NB4 (cell line): ENCODE measurements at regions not wholly inside any gene's neighbourhood (a gene's known extent, or its start where the extent isn't known, plus 50 kb on each side); places are given as distances from the start of the nearest gene placed in this dataset.

ENCODE experiments used
- DNase-seq: peaks from one replicate; pipeline ENCODE4 v3.0.0; 2010; ENCODE audit warnings: low read depth
- H3K4me3 ChIP-seq: one replicate; pipeline ENCODE4 v1.5.1; 2011; ENCODE audit warnings: mild to moderate bottlenecking, low read depth, low read length, moderate library complexity
- MYC ChIP-seq: IDR thresholded peaks from 2 replicates; pipeline ENCODE4 v1.6.1; 2011; ENCODE audit warnings: low read depth, low read length
- POLR2A ChIP-seq: IDR thresholded peaks from 2 replicates; pipeline ENCODE4 v1.6.1; 2011; ENCODE audit warnings: mild to moderate bottlenecking; ENCODE audit not compliant: insufficient read length; ENCODE audit errors: extremely low read depth
- TF ChIP-seq, protein P1 (sequence below): IDR thresholded peaks from 2 replicates; pipeline ENCODE4 v1.6.1; 2011; ENCODE audit warnings: low read depth, low read length
- TF ChIP-seq, protein P2 (sequence below): IDR thresholded peaks from one replicate; pipeline ENCODE4 v1.5.1; 2012; ENCODE audit warnings: low read depth, low read length

DNA sequence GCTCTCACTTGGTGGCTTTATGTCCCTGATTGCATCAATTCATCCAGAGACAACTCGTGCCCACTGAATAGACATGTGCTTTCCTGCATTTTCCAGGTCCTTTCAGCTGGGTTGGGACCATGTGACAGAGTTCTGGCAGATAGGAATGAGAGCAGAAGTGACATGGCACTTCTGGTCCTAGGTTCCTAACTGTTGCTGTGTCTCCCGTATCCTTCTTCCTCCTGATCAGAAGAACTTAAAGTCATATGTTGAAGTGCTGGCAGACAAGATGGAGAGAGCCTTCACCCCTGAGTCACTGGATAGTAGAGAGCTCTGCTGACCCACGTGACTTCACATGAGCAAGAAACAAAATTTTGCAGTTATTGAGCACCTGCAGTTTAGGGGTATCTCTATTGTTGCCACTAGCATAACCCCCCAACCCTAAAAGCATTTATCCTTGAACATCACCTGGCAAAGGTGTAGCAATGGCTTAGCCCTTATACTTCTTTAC lies 80.0 kb downstream of the NREP start:
- no peak overlapping the region for H3K4me3 ChIP-seq
- TF ChIP-seq, protein P1, sequence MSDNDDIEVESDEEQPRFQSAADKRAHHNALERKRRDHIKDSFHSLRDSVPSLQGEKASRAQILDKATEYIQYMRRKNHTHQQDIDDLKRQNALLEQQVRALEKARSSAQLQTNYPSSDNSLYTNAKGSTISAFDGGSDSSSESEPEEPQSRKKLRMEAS = no peak
- TF ChIP-seq, protein P2, sequence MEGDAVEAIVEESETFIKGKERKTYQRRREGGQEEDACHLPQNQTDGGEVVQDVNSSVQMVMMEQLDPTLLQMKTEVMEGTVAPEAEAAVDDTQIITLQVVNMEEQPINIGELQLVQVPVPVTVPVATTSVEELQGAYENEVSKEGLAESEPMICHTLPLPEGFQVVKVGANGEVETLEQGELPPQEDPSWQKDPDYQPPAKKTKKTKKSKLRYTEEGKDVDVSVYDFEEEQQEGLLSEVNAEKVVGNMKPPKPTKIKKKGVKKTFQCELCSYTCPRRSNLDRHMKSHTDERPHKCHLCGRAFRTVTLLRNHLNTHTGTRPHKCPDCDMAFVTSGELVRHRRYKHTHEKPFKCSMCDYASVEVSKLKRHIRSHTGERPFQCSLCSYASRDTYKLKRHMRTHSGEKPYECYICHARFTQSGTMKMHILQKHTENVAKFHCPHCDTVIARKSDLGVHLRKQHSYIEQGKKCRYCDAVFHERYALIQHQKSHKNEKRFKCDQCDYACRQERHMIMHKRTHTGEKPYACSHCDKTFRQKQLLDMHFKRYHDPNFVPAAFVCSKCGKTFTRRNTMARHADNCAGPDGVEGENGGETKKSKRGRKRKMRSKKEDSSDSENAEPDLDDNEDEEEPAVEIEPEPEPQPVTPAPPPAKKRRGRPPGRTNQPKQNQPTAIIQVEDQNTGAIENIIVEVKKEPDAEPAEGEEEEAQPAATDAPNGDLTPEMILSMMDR = no peak
- TF ChIP-seq POLR2A = no peak
- no peak for TF ChIP-seq MYC
- DNase-seq = no peak

DNA sequence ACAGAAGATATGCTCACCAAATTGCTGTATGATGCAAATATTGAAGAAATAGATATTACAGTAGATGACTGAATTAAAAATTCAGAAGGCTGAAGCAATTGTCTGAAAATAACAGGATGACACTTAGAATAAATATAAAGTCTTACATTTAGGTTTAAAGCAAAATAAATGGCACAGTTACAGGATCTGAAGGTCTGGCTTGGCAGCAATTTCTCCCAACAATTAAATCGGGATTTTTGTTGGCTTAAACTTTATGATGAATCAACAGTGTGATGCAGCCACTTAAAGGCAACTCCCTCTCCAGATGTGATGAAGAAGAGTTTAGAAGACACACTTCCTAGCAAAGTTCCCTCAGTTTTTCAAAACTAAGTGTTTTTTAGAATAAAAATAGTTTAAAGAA lies 80.5 kb downstream of the NREP start:
- DNase-seq = no peak
- TF ChIP-seq POLR2A = no peak
- TF ChIP-seq, protein P1 = no peak
- TF ChIP-seq MYC = no peak
- TF ChIP-seq, protein P2 = no peak
- no peak overlapping the region for H3K4me3 ChIP-seq

DNA sequence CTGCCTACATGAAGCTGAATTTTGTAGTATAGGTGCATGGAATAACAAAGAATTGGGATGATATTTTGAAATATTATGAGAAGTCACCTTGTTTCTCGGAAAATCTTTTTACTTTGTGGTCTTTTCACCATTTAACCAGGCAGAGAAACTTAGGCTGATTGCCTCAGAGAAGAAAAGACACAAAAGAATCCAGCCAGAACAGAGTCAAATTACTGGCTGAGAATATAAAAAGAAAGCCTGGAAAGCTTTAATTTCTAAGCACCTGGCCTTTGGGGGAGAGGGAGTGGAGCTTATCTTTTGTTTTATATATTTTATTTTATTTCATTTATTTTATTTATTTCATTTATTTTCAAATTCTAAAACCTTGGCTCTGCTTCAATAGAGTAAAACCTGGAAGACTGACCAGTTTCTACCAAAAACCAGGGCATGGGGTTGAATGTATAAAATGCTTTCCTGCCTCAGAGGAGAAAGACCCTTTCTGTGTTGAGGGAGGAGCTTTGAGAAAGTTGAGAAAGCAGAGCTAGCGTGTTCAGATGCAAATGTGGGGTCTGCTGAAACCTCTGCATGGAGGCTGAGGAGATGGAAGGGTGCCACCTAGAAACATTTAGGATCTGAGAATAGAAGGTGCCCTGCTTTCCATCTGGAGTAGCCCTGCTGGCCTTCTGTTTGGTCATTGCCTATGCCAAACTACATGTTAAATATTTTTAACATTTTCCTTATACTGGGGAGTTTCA lies 81.6 kb downstream of the NREP start:
- no peak for TF ChIP-seq POLR2A
- TF ChIP-seq MYC = no peak
- TF ChIP-seq, protein P2 = no peak
- TF ChIP-seq, protein P1 = no peak
- no peak for DNase-seq
- H3K4me3 ChIP-seq = no peak overlapping the region

DNA sequence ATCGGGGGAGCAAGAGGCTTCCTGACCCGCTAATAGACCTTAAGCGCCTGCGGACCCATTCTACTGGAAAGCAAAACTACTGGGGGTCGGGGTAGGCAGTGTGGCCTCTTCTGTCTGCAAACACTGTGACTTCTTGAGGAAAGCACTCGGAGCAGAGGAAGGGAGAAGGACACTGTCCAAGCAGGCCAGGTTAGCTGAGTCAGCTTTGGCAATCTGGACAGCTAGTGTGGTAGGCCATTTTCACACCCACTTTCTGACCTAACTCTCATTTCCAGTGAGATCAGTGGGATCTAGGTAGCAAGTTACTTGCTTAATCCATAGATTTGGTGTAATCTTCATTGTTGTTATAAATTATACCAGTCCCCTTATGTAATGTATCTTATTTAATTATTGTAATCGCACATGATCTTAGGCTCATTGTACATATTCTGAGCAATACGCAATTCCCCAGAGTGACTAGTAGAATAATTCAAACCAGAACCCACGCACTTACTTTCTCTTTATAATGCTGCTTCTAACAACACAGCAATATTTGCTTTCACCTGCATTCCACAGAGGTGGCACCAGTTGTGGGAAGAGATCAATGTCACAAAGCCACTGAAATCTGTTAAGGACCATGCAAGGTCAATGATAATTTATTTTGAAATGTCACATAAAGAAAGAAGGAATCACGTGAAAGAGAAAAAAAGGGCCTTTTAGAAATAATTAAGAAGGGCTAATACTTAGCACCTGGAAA lies 82.9 kb downstream of the NREP start:
- DNase-seq = no peak
- H3K4me3 ChIP-seq = no peak overlapping the region
- TF ChIP-seq, protein P1 = no peak
- no peak for TF ChIP-seq MYC
- TF ChIP-seq, protein P2 = no peak
- no peak for TF ChIP-seq POLR2A

DNA sequence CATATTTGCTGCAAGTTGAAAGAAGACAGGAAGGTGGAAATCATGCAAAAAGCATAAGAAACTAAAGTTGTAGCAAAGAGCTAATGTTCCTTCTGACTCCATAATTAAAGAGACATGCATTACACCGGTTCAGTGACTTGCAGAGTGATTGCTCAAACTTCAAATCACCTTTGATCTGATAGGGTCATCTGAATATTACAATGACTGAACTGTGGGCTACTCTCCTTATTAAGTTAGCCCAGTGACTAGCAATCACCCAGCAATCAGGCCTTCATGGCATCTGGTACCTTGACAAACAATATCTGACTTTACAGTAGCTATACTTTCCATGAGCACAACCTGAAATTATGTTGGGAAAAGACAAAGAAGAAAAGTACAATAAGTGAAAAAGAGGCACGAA lies 84.9 kb downstream of the NREP start:
- TF ChIP-seq, protein P2 = no peak
- TF ChIP-seq POLR2A (no peak), MYC (no peak)
- TF ChIP-seq, protein P1 = no peak

More for the DNA sequence above, 84.9 kb downstream of the NREP start:
- no peak for DNase-seq
- no peak overlapping the region for H3K4me3 ChIP-seq
